Suppressor macrophage treated with lipopolysaccharide for 4 hours (primary cell): ENCODE measurements at regions not wholly inside any gene's neighbourhood (a gene's known extent, or its start where the extent isn't known, plus 50 kb on each side); places are given as distances from the start of the nearest gene placed in this dataset.
"Not testable (repeated sequence)": the region's sequence is repeated elsewhere in the genome, so short reads cannot be mapped to it uniquely, and the experiment has no call there.

ENCODE experiments used
- DNase-seq: peaks from one replicate; pipeline ENCODE4 v3.0.0-alpha.2; 2020

DNA sequence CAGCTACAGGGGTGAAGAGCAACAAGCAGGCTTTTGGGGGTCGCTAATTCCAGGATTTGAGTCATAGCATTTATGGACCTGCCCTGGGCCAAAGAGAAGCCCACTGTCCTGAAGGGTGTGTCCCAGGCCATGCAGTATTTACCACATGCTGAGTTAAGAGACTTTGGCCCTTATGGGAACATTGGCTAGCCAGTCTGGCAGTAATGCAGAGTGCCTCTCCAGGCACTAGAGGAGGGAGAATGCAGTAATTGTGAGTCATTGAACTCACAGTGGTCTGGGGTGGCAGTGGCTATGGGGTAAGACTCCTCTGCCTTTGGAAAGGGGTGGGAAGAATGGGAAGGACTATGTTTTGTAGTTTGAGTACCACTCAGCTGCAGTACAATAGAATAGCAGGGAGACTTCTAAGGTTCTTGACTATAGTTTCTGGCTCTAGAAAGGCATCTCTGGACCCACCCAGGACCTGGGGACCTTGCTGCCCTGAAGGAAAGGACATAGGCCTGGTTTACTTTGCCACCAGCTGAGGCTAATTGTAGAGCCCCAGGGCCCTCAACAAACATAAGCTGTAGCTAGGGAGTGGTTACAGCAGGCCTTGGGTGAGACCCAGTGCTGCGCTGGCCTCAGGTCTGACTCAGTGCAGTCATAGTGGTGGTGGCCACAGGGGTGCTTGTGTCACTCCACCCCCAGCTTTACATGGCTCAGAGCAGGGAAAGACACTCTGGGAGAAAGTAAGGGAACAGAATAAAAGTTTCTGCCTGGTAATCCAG lies 520.9 kb downstream of the HTR1B start:
- no peak for DNase-seq

DNA sequence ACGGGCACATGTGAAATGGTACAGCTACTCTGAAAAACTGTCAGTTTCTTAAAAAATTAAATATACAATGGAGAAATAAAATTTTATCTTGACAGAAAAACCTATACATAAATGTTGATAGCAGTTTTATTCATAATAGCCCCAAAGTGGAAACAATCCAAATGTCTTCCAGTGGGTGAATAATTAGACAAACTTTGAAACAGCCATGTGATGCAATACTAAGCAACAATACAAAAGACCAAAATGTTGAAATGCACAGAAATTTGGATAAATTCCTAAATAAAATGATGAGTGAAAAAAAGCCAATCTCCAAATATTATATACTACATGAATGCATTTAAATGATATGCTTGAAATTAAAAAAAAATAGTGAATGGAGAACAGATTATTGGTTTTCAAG lies 523.1 kb downstream of the HTR1B start:
- no peak for DNase-seq

DNA sequence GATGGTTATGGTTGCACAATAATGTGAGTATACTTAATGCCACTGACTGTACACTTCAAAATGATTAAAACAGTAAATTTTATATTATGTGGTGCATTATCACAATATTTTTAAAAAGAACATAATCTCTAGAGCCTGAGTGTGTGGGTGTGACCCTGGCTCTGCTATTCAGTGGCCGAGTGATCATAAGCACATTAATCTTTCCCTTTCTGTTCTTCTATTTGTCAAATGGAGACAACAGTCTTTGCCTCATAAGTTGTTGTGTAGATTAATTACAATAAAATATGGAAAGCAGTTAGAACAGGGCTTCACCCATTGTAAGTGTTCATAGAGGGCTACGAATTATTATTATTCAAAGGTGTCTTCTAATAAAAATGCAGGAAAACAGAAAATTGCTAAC lies 548.6 kb downstream of the HTR1B start:
- DNase-seq = no peak

DNA sequence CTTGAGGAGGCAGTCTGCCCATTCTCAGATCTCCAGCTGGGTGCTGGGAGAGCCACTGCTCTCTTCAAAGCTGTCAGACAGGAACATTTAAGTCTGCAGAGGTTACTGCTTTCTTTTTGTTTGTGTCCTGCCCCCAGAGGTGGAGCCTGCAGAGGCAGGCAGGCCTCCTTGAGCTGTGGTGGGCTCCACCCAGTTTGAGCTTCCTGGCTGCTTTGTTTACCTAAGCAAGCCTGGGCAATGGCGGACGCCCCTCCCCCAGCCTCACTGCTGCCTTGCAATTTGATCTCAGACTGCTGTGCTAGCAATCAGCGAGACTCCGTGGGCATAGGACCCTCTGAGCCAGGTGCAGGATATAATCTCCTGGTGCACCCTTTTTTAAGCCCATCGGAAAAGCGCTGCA lies 557.8 kb downstream of the HTR1B start:
- DNase-seq = not testable (repeated sequence)

DNA sequence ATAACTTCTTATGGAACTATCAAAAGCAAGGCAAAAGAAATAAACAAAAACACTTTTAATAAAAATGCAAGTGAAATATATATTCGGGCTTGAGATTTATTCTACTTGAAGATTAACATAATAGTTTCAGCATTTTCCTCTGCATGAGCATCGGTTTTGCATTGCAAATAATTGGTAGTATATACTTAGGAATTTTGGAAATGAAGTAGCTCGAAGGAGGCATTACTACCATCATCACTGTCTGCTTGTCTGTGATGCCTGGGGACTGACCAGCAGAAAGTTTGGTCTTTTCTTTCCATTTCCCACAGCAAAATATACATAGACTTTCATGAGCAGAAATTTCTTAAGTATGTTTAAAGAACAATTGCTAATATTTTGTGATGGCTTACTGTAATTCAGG lies 570.7 kb downstream of the HTR1B start:
- no peak for DNase-seq

DNA sequence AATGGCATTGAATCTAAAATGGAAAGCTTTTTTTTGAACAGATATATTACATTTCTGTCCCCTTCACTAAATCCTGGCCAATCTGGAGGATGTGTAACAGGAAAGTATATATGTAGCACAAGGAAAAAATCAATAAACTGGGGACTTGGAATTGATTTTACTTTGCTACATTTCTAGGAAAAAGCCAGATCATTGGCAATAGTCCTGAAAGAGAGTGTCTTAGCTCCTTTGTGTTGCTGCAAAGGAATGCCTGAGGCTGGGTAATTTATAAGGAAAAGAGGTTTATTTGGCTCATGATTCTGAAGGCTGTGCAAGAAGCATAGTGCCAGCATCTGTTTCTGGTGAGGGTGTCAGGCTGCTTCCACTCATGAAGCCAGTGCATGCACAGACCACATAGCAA lies 574.9 kb downstream of the HTR1B start:
- no peak for DNase-seq

DNA sequence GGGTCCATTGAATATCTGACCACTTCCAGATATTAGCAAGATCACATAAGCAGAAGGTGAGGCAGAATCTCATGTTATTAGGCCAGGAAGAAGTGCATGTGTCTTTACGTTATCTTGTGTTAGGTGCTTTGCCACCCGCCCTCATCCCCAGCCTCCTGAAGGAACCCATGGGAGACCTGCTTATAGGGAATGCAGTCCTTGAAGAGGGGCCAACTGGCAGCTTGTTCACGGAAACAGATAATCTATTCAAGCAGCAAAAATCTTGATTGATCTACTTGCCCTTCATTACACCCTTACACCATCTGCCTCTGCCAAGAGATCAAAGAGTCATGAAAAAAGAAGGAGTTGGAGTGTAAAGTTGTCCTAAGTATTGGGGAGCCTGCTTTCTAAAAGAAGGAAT lies 576.4 kb downstream of the HTR1B start:
- no peak for DNase-seq

DNA sequence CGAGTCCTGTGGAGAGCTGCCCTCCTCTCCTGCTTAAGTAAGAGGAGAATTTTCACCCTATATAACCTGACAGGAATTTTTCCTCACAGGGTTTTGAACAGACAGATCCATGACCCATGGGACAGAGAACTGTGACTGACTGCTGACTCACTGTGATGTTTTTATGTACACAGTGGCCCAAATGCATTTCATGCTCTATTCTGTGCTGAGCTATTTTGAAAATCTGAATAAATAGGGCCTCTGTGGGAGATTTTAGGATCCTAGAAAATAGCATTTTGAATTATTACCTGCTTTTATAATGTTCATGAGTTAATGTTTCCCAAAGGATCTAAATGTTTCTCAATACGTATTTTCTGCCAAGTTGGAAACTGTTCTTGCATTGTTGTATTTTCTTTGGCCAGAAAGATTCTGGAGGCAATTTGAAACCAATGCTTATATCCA lies 577.4 kb downstream of the HTR1B start:
- no peak for DNase-seq

DNA sequence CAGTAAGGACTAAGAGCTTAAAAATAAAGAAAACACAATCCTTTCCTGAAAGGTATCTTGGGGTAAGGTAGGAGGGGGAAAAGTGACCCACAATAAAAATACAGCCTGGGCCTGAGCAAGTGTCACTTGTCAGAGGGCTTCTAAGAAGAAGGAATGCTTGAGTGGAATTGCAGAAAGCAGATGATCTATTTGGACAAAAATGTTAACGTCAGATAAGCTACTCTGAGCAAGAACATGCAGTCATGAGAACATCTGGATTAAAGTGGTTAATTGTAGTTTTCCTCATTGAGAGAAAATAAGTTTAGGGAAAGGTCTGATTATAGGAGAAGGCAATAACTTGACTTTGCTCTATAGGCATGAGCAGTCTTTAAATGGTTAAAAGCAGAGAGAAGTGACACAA lies 581.9 kb downstream of the HTR1B start:
- no peak for DNase-seq

DNA sequence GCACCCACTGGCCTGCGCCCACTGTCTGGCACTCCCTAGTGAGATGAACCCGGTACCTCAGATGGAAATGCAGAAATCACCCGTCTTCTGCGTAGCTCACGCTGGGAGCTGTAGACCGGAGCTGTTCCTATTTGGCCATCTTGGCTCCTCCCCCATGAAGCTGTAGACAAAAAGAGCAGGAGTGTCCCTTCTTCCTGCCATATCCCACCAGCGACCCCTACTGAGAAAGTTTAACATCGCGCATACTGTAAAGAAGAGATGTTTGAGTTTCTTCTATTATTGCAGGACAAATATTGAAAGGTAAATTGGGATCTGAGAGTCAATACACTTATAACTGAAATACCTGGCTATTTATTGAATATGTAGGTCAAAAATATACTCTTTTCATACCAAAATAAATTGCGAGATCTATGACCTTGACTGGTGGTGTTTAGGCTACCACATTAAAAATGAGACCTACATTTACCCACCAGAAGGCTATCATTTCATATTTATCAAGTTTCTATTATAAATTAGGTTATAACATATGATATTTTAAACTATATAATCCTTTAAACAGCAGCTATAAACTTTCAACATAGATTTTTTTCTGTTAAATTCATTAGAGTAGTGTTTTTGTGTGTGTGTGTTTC lies 586.3 kb downstream of the HTR1B start:
- DNase-seq = peak; percentile 6

DNA sequence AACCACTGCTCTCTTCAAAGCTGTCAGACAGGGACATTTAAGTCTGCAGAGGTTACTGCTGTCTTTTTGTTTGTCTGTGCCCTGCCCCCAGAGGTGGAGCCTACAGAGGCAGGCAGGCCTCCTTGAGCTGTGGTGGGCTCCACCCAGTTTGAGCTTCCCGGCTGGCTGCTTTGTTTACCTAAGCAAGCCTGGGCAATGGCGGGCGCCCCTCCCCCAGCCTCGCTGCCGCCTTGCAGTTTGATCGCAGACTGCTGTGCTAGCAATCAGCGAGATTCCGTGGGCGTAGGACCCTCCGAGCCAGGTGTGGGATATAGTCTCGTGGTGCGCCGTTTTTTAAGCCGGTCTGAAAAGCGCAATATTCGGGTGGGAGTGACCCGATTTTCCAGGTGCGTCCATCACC lies 586.9 kb downstream of the HTR1B start:
- not testable (repeated sequence) for DNase-seq

DNA sequence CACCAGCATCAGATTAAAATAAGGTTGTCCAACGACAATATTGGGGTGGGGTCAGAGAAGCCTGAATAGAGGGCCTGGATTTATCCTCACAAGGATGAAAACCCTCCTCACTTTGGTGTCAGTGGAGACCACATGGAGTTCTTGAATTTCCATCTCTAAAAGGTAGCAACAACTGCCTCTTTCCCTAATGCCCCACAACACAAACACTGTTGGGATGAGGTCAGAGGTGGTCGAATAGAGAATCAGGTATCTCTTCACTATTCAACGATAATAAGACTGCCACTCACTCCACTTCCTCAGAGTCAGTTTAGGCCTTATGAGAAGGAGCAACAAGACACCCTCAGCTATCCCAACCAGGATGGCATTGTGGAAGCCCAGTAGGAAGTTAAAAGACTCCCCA lies 596.1 kb downstream of the HTR1B start:
- no peak for DNase-seq

DNA sequence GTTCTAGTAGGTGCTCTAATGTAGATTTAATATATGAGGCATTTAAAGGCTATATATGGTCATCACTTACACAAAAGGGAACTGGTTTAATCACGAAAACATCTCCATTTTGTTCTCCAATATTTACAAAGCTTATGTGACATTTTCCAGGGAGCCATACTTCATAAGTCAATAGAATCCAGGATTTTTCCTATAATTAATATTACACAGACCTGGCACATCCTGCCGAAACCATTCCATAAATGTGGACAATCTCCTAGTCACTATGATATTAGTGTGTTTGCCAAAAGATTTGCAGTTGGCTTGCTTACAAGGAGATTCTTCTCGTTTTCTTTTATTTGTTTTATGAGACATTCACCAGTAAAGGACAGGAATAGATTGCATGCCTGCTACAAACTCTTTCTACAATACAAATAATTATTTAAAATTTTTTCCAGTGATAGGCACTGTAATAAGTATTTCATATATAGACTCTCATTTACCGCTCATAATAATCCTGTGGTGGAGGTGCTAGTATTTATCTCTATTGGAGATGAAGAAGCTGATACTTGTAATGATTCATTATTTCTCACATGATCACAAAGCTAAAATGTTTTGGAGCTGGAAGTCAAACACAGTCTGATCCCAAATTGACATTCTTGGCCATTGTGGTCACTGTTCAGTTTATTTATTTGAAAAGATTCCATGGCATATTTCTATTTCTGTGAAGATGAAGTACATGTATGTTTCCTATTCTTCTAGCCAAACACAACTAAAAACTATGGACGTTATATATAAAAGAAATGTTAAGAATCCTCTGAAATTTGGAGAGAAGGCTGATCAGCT lies 597.0 kb downstream of the HTR1B start:
- DNase-seq = no peak

DNA sequence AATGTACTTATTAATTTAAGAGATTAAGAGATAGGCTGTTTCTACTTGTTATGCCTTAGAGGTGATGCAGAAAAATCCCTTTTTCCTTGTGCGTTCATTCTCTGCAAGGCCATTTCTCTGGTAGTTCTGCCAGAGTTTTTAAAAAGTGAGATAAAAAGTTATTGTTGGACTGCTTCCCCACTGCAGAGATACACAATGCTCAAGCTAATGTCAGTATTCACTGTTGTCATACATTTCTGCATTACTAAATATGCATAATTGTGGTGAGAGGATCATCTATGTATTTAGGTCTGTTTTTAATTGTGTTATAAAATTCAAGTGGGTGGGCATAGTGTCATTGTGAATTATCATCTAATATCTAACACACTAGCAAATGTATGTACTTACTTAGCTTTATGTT lies 600.4 kb downstream of the HTR1B start:
- no peak for DNase-seq

DNA sequence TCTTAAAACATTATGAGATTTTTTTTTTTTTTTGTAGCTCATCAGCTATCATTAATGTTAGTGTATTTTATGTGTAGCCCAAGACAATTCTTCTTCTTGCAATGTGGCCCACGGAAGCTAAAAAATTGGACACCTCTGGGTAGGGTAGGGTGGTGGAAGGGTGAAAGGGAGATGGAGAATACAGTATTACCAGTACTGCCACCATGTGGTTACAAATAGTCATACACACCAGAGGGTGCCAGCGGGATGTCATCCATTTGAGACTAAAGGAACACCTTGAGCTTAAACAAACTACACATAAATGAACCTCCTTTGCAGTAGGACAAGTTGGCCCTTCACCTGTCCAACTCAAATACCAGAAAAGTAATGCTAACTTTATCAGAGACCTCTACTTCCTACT lies 601.9 kb downstream of the HTR1B start:
- no peak for DNase-seq

DNA sequence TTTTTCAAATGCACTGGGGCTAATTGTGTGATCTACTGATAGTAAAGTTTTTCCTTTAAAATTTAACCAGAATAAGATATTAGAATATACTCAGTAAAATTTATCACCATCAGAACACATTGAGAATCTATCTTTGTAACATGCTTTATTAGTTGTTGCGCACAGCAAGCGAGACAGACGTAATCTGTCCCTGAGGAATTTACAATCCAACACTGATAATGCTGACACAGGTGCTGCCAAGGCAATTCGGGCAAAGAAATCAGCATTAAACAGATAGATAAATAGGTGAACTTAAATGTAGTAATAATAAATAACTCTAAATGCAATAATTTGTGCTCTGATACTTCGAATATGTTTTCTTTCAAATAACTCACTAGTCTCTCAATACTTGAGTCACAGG lies 607.2 kb downstream of the HTR1B start:
- DNase-seq = no peak

DNA sequence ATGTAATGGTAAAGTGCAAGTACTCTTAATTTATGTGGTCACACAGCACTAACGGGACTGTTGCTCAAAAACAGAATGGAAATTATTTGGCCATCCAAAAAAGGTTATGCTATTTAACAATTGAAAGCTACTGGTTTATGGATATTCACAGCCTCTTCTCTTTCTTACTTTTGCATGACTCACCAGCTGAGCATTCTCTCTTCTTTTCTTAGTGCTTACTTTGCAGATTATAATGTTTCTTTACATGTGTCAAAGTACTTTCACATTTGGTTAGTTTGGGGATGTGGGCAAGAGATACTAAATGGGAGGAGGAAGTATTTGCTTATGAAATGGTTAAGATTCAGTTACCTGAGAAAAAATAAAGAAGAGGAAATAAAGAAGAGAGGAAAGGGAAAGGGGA lies 610.5 kb downstream of the HTR1B start:
- DNase-seq = no peak

DNA sequence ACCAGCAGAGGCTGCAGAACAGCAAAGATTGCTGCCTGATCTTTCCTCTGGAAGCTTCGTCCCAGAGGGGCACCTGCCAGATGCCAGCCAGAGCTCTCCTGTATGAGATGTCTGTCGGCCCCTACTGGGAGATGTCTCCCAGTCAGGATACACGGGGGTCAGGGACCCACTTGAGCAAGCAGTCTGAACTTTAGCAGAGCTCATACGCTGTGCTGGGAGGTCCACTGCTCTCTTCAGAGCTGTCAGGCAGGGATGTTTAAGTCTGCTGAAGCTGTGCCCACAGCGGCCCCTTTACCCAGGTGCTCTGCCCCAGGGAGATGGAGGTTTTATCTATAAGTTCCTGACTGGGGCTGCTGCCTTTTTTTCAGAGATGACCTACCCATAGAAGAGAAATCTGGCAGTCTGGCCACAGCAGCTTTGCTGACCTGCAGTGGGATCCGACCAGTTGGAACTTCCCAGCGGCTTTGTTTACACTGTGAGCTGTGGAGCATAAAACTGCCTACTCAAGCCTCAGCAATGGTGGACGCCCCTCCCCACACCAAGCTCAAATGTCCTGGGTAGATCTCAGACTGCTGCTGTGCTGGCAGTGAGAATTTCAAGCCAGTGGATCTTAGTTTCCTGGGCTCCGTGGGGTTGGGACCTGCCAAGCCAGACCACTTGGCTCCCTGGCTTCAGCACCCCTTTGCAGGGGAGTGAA lies 613.9 kb downstream of the HTR1B start:
- not testable (repeated sequence) for DNase-seq

DNA sequence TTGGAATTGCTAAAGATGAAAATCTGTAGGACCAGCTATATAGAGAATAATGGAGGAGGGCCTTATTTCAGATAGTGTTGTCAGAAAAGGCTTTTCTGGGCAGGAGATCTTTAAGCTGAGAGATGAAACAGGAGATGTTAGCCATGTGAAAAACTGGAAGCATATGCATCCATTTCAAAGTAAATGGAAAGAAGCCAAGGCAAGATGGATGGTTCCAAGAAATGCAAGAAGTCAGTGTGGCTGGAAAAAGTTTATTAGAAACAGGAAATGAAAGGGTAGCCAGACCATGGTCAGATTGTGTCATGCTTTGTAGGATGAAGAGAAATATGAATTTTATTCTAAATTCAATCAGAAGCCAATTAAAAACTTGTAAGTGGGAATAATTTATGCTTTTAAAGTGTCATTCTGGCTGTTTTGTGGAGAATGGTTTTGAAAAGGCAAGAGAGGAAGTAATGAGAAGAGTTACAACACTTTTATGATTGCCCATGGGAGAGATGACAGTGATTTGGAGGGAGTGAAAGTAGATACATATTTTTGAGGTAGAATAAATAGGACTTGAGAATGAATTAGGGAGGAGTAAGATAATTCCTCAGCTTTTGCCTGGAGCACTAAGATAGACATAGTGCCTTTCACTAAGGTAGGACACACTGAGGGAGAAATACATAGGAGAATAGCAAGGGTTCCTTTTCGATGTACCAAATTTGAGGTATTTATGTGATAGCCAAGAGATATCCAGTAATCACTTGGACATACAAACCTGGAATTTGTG lies 620.1 kb downstream of the HTR1B start:
- DNase-seq = no peak

DNA sequence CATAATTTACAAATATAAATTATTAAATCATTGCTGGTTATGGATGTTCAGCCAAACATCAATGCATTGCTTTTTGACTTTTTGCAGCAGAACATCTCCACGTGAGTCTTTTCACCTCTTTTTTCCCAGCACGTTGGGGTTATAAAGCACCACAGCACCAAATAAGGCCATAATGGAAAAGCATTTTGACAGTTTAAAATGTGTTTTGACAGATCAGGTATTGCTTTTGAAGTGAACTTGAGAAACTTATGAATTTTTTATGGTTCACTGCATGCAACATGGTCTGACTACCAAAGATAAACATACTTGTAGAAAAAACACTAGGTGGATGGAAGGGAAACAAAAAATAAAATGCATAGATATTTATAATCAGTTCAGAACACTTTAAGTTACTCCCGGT lies 622.4 kb downstream of the HTR1B start:
- DNase-seq = no peak

DNA sequence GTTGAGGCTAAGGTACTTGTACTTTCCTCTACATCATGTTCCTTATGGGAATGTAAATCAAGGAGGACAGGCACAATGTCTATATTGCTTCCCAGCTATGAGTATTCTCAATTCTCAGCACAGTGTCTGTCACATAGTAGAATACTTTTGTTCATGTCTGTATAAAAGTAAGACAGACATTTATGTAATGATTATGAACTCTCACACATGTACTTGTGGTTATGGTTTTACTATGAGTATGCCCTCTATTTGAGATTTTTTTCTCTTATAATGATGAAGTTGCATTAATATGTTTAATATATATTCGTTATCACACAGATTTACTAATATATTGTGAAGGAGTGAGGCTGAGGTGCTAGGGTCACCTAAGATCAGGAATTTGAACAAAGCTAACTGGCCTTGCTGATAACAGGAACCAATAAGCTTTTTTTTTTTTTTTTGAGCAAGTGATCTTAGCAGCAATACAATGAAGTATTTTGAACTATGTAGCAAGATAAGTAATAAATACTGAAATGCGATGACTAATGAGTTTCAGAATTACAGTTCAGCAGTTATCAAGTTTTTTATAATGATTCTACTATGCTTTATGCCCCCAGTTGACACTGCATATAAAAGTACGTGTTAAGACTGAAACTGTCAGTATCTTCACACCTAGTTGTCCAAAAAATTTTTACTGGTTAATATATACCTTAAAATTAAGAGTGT lies 623.1 kb downstream of the HTR1B start:
- DNase-seq = no peak

DNA sequence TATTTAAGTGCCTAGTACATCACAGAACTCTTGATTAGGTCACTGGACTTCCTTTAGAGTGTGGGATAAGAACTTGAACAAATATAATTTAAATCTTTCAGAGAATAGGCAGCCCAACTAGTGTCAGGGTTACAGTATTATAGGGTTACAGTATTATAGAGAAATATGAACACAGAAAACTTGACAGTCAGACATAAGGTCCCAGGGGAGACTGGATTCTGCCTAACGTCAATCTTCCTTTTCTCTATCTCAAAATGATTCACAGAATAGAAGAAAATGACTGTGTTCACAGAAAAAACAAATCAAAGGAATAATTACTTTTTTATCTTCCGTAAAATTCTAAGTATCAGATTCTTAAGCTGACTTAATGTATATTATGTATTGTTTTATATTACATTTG lies 623.8 kb downstream of the HTR1B start:
- no peak for DNase-seq
